K562 (cell line): ENCODE measurements at regions not wholly inside any gene's neighbourhood (a gene's known extent, or its start where the extent isn't known, plus 50 kb on each side); places are given as distances from the start of the nearest gene placed in this dataset.

Experiments
- ATAC-seq: fragments of 200-7000 bp; cut with Tn5 transposase; 3 replicates; pipeline ENCODE4 v1.9.1; 2020; ENCODE audit warnings: moderate library complexity
- BruUV-seq: library from RNA; stranded (reverse); fragments of 400-500 nt; replicated peaks from 2 replicates; lab custom pipeline; 2021; lab: Mats Ljungman, UMichigan
- CTCF ChIA-PET: fragments of 300-600 bp; formaldehyde crosslinking; extraction: SDS; loops from one replicate; lab custom pipeline; 2021; ENCODE audit warnings: low intra/inter-chr PET ratio; lab: Yijun Ruan, JAX
- POLR2A ChIA-PET: fragments of 300-600, 350-650 bp; sonication (Branson Sonifier 250); formaldehyde crosslinking; extraction: SDS; loops from one replicate; lab custom pipeline; 2021; ENCODE audit warnings: antibody characterized with exemption, inconsistent platforms; lab: Yijun Ruan, JAX
- DNase-seq, 4 experiments: peaks; one replicate each; pipeline versions ENCODE4 v3.0.0 to v3.0.0-alpha.2; 2011 to 2018; ENCODE audit warnings: low spot score in 3 of 4, mixed read lengths in 3 of 4; ENCODE audit errors: extremely low read depth in 1 of 4
- FAIRE-seq: peaks from 2 replicates; lab custom pipeline; 2011; peaks lifted over from hg19 to GRCh38; lab: Jason Lieb, UNC
- H2AFZ ChIP-seq: 2 replicates; pipeline ENCODE4 v1.6.0; 2011; ENCODE audit warnings: low read depth, low read length, control low read depth, inconsistent platforms
- H3K27ac ChIP-seq: fragments of 200-600 bp; 3 replicates; pipeline ENCODE4 v1.8.0; 2011; ENCODE audit warnings: low read depth, mild to moderate bottlenecking, control low read depth, inconsistent platforms, low read length, moderate library complexity, mixed read lengths; ENCODE audit errors: extremely low read depth
- H3K27me3 ChIP-seq, 2 experiments: fragments of 300-600 bp in 1 of 2; 2 replicates in 1 of 2; 3 replicates in 1 of 2; pipeline versions ENCODE4 v1.6.0 to v1.8.0; 2011; ENCODE audit warnings: inconsistent platforms in 2 of 2, low read length in 2 of 2, mild to moderate bottlenecking in 1 of 2, mixed read lengths in 1 of 2, moderate library complexity in 1 of 2; ENCODE audit not compliant: control insufficient read depth in 2 of 2, insufficient read depth in 2 of 2
- H3K36me3 ChIP-seq: fragments of 300-600 bp; 3 replicates; pipeline ENCODE4 v1.8.0; 2011; ENCODE audit warnings: mild to moderate bottlenecking, low read length, inconsistent platforms; ENCODE audit not compliant: control insufficient read depth, insufficient read depth
- H3K4me1 ChIP-seq, 2 experiments: fragments of 200-600 bp in 1 of 2; replicated peaks in 1 of 2; 2 replicates in 1 of 2; 3 replicates in 1 of 2; pipeline versions ENCODE4 v1.5.1 to v1.8.0; 2011; ENCODE audit warnings: inconsistent platforms in 2 of 2, low read length in 2 of 2, mild to moderate bottlenecking in 1 of 2, mixed read lengths in 1 of 2, moderate library complexity in 1 of 2; ENCODE audit not compliant: control insufficient read depth in 2 of 2, insufficient read depth in 2 of 2
- H3K4me2 ChIP-seq: 2 replicates; pipeline ENCODE4 v1.6.1; 2011; ENCODE audit warnings: low read length, control low read depth, inconsistent platforms, mixed read lengths; ENCODE audit not compliant: insufficient read depth
- H3K4me3 ChIP-seq: fragments of 200-600 bp; sonication (generic), shearing (Covaris generic); 2 replicates; pipeline ENCODE4 v1.5.1; 2016; ENCODE audit warnings: control low read depth, inconsistent platforms
- H3K79me2 ChIP-seq: fragments of 200-600 bp; 3 replicates; pipeline ENCODE4 v1.8.0; 2011; ENCODE audit warnings: low read length, inconsistent platforms; ENCODE audit not compliant: control insufficient read depth, insufficient read depth
- H3K9ac ChIP-seq, 2 experiments: 2 replicates each; pipeline versions ENCODE4 v1.6.0 to v1.6.1; 2011; ENCODE audit warnings: low read depth in 2 of 2, low read length in 2 of 2, control low read depth in 1 of 2, inconsistent platforms in 1 of 2, mild to moderate bottlenecking in 1 of 2, mixed read lengths in 1 of 2; ENCODE audit not compliant: insufficient read depth in 1 of 2
- H3K9me1 ChIP-seq: one replicate; pipeline ENCODE4 v1.6.0; 2011; ENCODE audit warnings: inconsistent platforms, mild to moderate bottlenecking, low read length, moderate library complexity; ENCODE audit not compliant: control insufficient read depth, insufficient read depth
- H3K9me3 ChIP-seq: replicated peaks from 2 replicates; pipeline ENCODE4 v1.5.1; 2011; ENCODE audit warnings: low read depth, low read length, inconsistent platforms; ENCODE audit not compliant: control insufficient read depth, insufficient read depth
- H4K20me1 ChIP-seq: replicated peaks from 2 replicates; pipeline ENCODE4 v1.6.1; 2011; ENCODE audit warnings: low read length, inconsistent platforms, mixed read lengths; ENCODE audit not compliant: control insufficient read depth, insufficient read depth
- C11orf30 ChIP-seq: fragments of 450-650 bp; IDR thresholded peaks from 2 replicates; pipeline ENCODE4 v1.6.1; 2016; ENCODE audit warnings: low read depth, mild to moderate bottlenecking
- CHD4 ChIP-seq: fragments of 200-600 bp; sonication (generic); IDR thresholded peaks from 3 replicates; pipeline ENCODE4 v1.6.1; 2012; ENCODE audit warnings: low read depth, mild to moderate bottlenecking, mixed read lengths, low read length, inconsistent platforms; ENCODE audit not compliant: insufficient read depth, insufficient replicate concordance, poor library complexity, severe bottlenecking
- MEF2A ChIP-seq: IDR thresholded peaks from 2 replicates; pipeline ENCODE4 v1.6.1; 2011; ENCODE audit warnings: low read depth, mild to moderate bottlenecking, low read length, moderate library complexity; ENCODE audit not compliant: control insufficient read depth
- PHF21A ChIP-seq: fragments of 450-650 bp; IDR thresholded peaks from 2 replicates; pipeline ENCODE4 v1.6.1; 2017; ENCODE audit warnings: low read depth, borderline replicate concordance
- PTBP1 ChIP-seq: fragments of 200-400 bp; formaldehyde crosslinking; IDR thresholded peaks from 2 replicates; pipeline ENCODE4 v1.6.1; 2017; ENCODE audit warnings: low read depth, low read length
- SP1 ChIP-seq: sonication (generic); formaldehyde crosslinking; IDR thresholded peaks from 2 replicates; pipeline ENCODE4 v1.8.1; 2022; ENCODE audit warnings: mild to moderate bottlenecking, missing genetic modification reagents
- SREBF1 ChIP-seq: fragments of 150-350 bp; IDR thresholded peaks from 2 replicates; pipeline ENCODE4 v1.6.1; 2014; ENCODE audit warnings: antibody characterized with exemption, low read depth, low read length, borderline replicate concordance
- TAL1 ChIP-seq: fragments of 450-650 bp; IDR thresholded peaks from 2 replicates; pipeline ENCODE4 v1.6.1; 2016; ENCODE audit warnings: mild to moderate bottlenecking
- ZC3H8 ChIP-seq: fragments of 450-650 bp; IDR thresholded peaks from 2 replicates; pipeline ENCODE4 v1.6.1; 2017
- ZNF12 ChIP-seq: sonication (generic); formaldehyde crosslinking; IDR thresholded peaks from 2 replicates; pipeline ENCODE4 v1.4.0; 2020; ENCODE audit warnings: mild to moderate bottlenecking, missing genetic modification reagents
- ZNF263 ChIP-seq: sonication (generic); formaldehyde crosslinking; IDR thresholded peaks from 2 replicates; pipeline ENCODE4 v1.8.0; 2022; ENCODE audit warnings: mild to moderate bottlenecking, missing genetic modification reagents, borderline replicate concordance
- ZNF384 ChIP-seq: IDR thresholded peaks from 2 replicates; pipeline ENCODE4 v1.6.1; 2012; ENCODE audit warnings: low read depth, low read length, improper control_type of control experiment
- ZNF408 ChIP-seq: fragments of 250-450 bp; sonication (Bioruptor Pico); IDR thresholded peaks from 2 replicates; pipeline ENCODE4 v1.4.0; 2020; ENCODE audit warnings: low read depth, mild to moderate bottlenecking, moderate library complexity
- ZNF707 ChIP-seq: fragments of 250-450 bp; sonication (Bioruptor Pico); conservative IDR thresholded peaks from 2 replicates; pipeline ENCODE4 v1.8.0; 2022; ENCODE audit warnings: inconsistent platforms, mild to moderate bottlenecking, moderate library complexity
- WGBS: fragments of 100-300 bp; shearing (Covaris generic); methylation state at CpG from one replicate; pipeline ENCODE4 v1.1.6; 2016; ENCODE audit warnings: low coverage, mixed read lengths; ENCODE audit not compliant: insufficient coverage; ENCODE audit errors: missing lambda C conversion rate; 5-methylcytosine and 5-hydroxymethylcytosine counted together
- in situ Hi-C: fragments of 300-500 bp; cut with MboI; formaldehyde crosslinking; loops from 4 replicates; pipeline ENCODE4 v1.15.0; 2018; ENCODE audit warnings: inconsistent platforms, mixed read lengths
- intact Hi-C: fragments of 100-400 bp; cut with micrococcal nuclease; formaldehyde crosslinking; loops from 2 replicates; pipeline ENCODE4 v1.14.2; 2022
- TF ChIP-seq, protein P1 (sequence below): sonication (generic); formaldehyde crosslinking; IDR thresholded peaks from 2 replicates; pipeline ENCODE4 v1.8.0; 2022; ENCODE audit warnings: missing genetic modification reagents, mild to moderate bottlenecking, borderline replicate concordance
- TF ChIP-seq, protein P2 (sequence below): fragments of 450-650 bp; formaldehyde crosslinking; IDR thresholded peaks from 2 replicates; pipeline ENCODE4 v1.4.0; 2022; ENCODE audit warnings: mild to moderate bottlenecking, moderate library complexity

DNA sequence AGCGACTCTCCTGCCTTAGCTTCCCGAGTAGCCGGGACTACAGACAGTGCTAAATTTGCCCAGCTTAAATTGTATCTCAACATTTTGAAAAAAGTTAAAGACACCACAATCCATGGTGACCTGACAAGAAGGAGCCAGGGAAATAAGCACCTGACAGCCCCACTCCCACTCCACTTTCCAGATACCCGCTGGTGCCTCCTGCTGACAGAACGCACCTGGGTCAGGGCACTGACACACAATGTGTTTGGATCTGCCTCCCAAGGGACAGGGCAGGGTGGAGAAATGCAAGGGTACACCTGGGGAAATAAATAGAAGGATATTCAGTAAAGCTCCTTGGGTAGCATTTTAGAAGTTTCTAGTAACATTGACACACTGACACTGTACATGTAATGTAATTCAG is 58.9 kb upstream of the OPN4 start (continued):
- TF ChIP-seq ZNF408 (CRISPR knock-in tag) (no peak), PTBP1 (no peak), SREBF1 (no peak), MEF2A (no peak), PHF21A (no peak)
- TF ChIP-seq, protein P1, sequence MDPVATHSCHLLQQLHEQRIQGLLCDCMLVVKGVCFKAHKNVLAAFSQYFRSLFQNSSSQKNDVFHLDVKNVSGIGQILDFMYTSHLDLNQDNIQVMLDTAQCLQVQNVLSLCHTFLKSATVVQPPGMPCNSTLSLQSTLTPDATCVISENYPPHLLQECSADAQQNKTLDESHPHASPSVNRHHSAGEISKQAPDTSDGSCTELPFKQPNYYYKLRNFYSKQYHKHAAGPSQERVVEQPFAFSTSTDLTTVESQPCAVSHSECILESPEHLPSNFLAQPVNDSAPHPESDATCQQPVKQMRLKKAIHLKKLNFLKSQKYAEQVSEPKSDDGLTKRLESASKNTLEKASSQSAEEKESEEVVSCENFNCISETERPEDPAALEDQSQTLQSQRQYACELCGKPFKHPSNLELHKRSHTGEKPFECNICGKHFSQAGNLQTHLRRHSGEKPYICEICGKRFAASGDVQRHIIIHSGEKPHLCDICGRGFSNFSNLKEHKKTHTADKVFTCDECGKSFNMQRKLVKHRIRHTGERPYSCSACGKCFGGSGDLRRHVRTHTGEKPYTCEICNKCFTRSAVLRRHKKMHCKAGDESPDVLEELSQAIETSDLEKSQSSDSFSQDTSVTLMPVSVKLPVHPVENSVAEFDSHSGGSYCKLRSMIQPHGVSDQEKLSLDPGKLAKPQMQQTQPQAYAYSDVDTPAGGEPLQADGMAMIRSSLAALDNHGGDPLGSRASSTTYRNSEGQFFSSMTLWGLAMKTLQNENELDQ (CRISPR knock-in tag), result no peak
- TF ChIP-seq, all 486 proteins: peak for 0

DNA sequence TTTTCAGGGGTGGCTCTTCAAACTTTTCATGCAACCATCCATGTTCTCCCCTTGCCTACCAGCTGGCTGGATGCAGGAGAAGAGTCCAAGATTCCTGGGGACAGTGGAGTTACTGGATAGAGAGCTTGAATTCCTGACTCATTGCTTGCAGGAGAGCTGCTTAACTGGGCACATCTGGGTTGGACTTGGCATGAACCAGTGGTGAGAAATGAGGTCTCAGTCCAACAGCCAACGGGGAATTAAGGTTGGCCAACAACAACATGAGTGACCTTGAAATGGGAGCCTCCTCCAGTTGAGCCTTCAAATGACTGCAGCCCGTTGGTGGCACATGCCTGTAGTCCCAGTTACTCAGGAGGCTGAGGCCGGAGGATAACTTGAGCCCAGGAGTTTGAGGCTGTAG is 58.1 kb upstream of the OPN4 start:
- Histone ChIP-seq H3K79me2 (no peaks in the 10 kb centered on the region), H3K9ac (no peak overlapping the region), H4K20me1 (no peaks in the 10 kb centered on the region), H3K36me3 (no peaks in the 10 kb centered on the region), H3K27me3 (peaks cover 0 to 33% of the 10 kb centered on the region in 2 experiments; a peak in 4 of 5 replicates), H2AFZ (no peak overlapping the region), H3K9me3 (no peaks in the 10 kb centered on the region), H3K9me1 (no peaks in the 10 kb centered on the region), H3K4me3 (no peak overlapping the region), H3K4me2 (no peak overlapping the region), H3K27ac (no peak overlapping the region), H3K4me1 (no peaks in the 10 kb centered on the region; a peak in 1 of 5 replicates)
- FAIRE-seq, result no peak
- ChIA-PET POLR2A (no interaction called here), CTCF (no interaction called here)
- TF ChIP-seq ZNF384 (no peak), ZNF263 (CRISPR knock-in tag) (no peak), ZC3H8 (no peak), ZNF12 (no peak), C11orf30 (no peak), CHD4 (no peak), SP1 (CRISPR knock-in tag) (no peak), TAL1 (no peak), ZNF707 (CRISPR knock-in tag) (no peak)
- TF ChIP-seq, protein P2, sequence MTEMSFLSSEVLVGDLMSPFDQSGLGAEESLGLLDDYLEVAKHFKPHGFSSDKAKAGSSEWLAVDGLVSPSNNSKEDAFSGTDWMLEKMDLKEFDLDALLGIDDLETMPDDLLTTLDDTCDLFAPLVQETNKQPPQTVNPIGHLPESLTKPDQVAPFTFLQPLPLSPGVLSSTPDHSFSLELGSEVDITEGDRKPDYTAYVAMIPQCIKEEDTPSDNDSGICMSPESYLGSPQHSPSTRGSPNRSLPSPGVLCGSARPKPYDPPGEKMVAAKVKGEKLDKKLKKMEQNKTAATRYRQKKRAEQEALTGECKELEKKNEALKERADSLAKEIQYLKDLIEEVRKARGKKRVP (CRISPR knock-in tag), result no peak
- ATAC-seq, result no peak
- in situ Hi-C loops, result no loop called here
- DNase-seq, result no peak
- intact Hi-C loops, result no loop called here
- BruUV-seq, result no TSS peak
- 0% methylated on average over 3 of the region's 3 CpGs for WGBS
